Activated CD4-positive, CD25-positive, alpha-beta regulatory T cell treated with anti-CD3 and anti-CD28 coated beads, Interleukin-2, amount 50 U/mL, for 24 hours (primary cell): ENCODE measurements at regions not wholly inside any gene's neighbourhood (a gene's known extent, or its start where the extent isn't known, plus 50 kb on each side); places are given as distances from the start of the nearest gene placed in this dataset.

Source experiments
- ATAC-seq, 2 donors: fragments of 150-1000 bp; cut with Tn5 transposase; one replicate each; pipeline ENCODE4 v1.10.0; 2021; ENCODE audit warnings: mild to moderate bottlenecking in 1 of 2, moderate library complexity in 1 of 2

- no peak for ATAC-seq
Measured at GRCh38 chr2:58571181-58571852, 330.2 kb upstream of the FANCL start.

- peak; percentile 6 to 38 for ATAC-seq
Measured at GRCh38 chr2:58569475-58570185, 328.5 kb upstream of the FANCL start.

- no peak for ATAC-seq
Measured at GRCh38 chr2:58568901-58569300, 327.8 kb upstream of the FANCL start.

GRCh38 chr2:58562276-58562675, 321.2 kb upstream of the FANCL start:
- ATAC-seq: no peak

- ATAC-seq: no peak
Measured at GRCh38 chr2:58560531-58560930, 319.4 kb upstream of the FANCL start.

- ATAC-seq: no peak
Measured at GRCh38 chr2:58558881-58559280, 317.8 kb upstream of the FANCL start.

GRCh38 chr2:58557176-58557575, 316.1 kb upstream of the FANCL start:
- no peak for ATAC-seq

GRCh38 chr2:58553937-58554336, 312.8 kb upstream of the FANCL start:
- ATAC-seq: no peak

- ATAC-seq: no peak
Measured at GRCh38 chr2:58553522-58553921, 312.4 kb upstream of the FANCL start.

GRCh38 chr2:58545300-58546280, 304.5 kb upstream of the FANCL start:
- ATAC-seq: no peak

GRCh38 chr2:58543442-58543841, 302.3 kb upstream of the FANCL start:
- ATAC-seq: no peak

GRCh38 chr2:58541511-58541910, 300.4 kb upstream of the FANCL start:
- ATAC-seq: no peak

- no peak for ATAC-seq
Measured at GRCh38 chr2:58540681-58541080, 299.6 kb upstream of the FANCL start.

- ATAC-seq: no peak
Measured at GRCh38 chr2:58539973-58540372, 298.8 kb upstream of the FANCL start.

GRCh38 chr2:58535990-58536389, 294.9 kb upstream of the FANCL start:
- ATAC-seq: no peak

- no peak for ATAC-seq
Measured at GRCh38 chr2:58535182-58535581, 294.1 kb upstream of the FANCL start.

- ATAC-seq: no peak
Measured at GRCh38 chr2:58533376-58533775, 292.3 kb upstream of the FANCL start.

- no peak for ATAC-seq
Measured at GRCh38 chr2:58532641-58533040, 291.5 kb upstream of the FANCL start.

GRCh38 chr2:58527647-58528046, 286.5 kb upstream of the FANCL start:
- no peak for ATAC-seq

- no peak for ATAC-seq
Measured at GRCh38 chr2:58521803-58522554, 280.9 kb upstream of the FANCL start.

GRCh38 chr2:58520903-58521302, 279.8 kb upstream of the FANCL start:
- no peak for ATAC-seq

GRCh38 chr2:58517881-58518280, 276.8 kb upstream of the FANCL start:
- no peak for ATAC-seq

- ATAC-seq: no peak
Measured at GRCh38 chr2:58516695-58517094, 275.6 kb upstream of the FANCL start.
